ENCODE measurements at regions not wholly inside any gene's neighbourhood (a gene's known extent, or its start where the extent isn't known, plus 50 kb on each side); places are given as distances from the start of the nearest gene placed in this dataset.

GRCh38 chr1:82387012-82387366, 586.3 kb downstream of the ADGRL2 start:
- H3K36me3 ChIP-seq (ENCODE audit: insufficient read depth, low read length): no peaks in the 10 kb centered on the region
- H3K4me1 ChIP-seq (ENCODE audit: low read length): no peaks in the 10 kb centered on the region
- no peak overlapping the region for H3K4me3 ChIP-seq (ENCODE audit: low read length)
- no peaks in the 10 kb centered on the region; the same call in 1 of the 2 replicates for H3K9me2 ChIP-seq (replicated peaks; ENCODE audit: insufficient read depth, low read length)
- no peak overlapping the region for H2AFZ ChIP-seq (ENCODE audit: low read length)
- H3K27ac ChIP-seq (ENCODE audit: low read length): no peak overlapping the region
- peaks cover 15% of the 10 kb centered on the region for H3K9me3 ChIP-seq (ENCODE audit: low read length)
- DNase-seq: no peak
- H3K27me3 ChIP-seq (ENCODE audit: low read length): no peaks in the 10 kb centered on the region
- H3K4me2 ChIP-seq (ENCODE audit: low read depth, low read length, poor library complexity, severe bottlenecking): no peak overlapping the region
- H3K79me2 ChIP-seq (ENCODE audit: low read length): no peaks in the 10 kb centered on the region
- H4K20me1 ChIP-seq (ENCODE audit: insufficient read depth, low read depth, low read length): no peaks in the 10 kb centered on the region
- H3K9ac ChIP-seq (ENCODE audit: low read length): no peak overlapping the region

GRCh38 chr1:82386365-82387011, 585.8 kb downstream of the ADGRL2 start:
- no peak overlapping the region for H3K4me3 ChIP-seq (ENCODE audit: low read length)
- H3K36me3 ChIP-seq (ENCODE audit: insufficient read depth, low read length): no peaks in the 10 kb centered on the region
- no peak overlapping the region for H3K4me2 ChIP-seq (ENCODE audit: low read depth, low read length, poor library complexity, severe bottlenecking)
- H3K9me2 ChIP-seq (replicated peaks; ENCODE audit: insufficient read depth, low read length): no peaks in the 10 kb centered on the region
- no peaks in the 10 kb centered on the region for H3K27me3 ChIP-seq (ENCODE audit: low read length)
- no peak overlapping the region for H2AFZ ChIP-seq (ENCODE audit: low read length)
- H3K27ac ChIP-seq (ENCODE audit: low read length): no peak overlapping the region
- no peaks in the 10 kb centered on the region for H3K79me2 ChIP-seq (ENCODE audit: low read length)
- no peak overlapping the region for H3K9ac ChIP-seq (ENCODE audit: low read length)
- H3K4me1 ChIP-seq (ENCODE audit: low read length): no peaks in the 10 kb centered on the region
- no peaks in the 10 kb centered on the region for H4K20me1 ChIP-seq (ENCODE audit: insufficient read depth, low read depth, low read length)
- H3K9me3 ChIP-seq (ENCODE audit: low read length): peaks cover 15% of the 10 kb centered on the region
- no peak for DNase-seq

GRCh38 chr1:82384776-82385175, 584.0 kb downstream of the ADGRL2 start:
- H3K36me3 ChIP-seq (ENCODE audit: insufficient read depth, low read length): no peaks in the 10 kb centered on the region
- no peaks in the 10 kb centered on the region for H3K9me2 ChIP-seq (replicated peaks; ENCODE audit: insufficient read depth, low read length)
- no peaks in the 10 kb centered on the region for H3K4me1 ChIP-seq (ENCODE audit: low read length)
- no peak for DNase-seq
- peaks cover 15% of the 10 kb centered on the region for H3K9me3 ChIP-seq (ENCODE audit: low read length)
- H3K79me2 ChIP-seq (ENCODE audit: low read length): no peaks in the 10 kb centered on the region
- H4K20me1 ChIP-seq (ENCODE audit: insufficient read depth, low read depth, low read length): no peaks in the 10 kb centered on the region
- H2AFZ ChIP-seq (ENCODE audit: low read length): no peak overlapping the region
- no peak overlapping the region for H3K4me2 ChIP-seq (ENCODE audit: low read depth, low read length, poor library complexity, severe bottlenecking)
- H3K27me3 ChIP-seq (ENCODE audit: low read length): no peaks in the 10 kb centered on the region
- H3K4me3 ChIP-seq (ENCODE audit: low read length): no peak overlapping the region
- no peak overlapping the region for H3K9ac ChIP-seq (ENCODE audit: low read length)
- no peak overlapping the region for H3K27ac ChIP-seq (ENCODE audit: low read length)

GRCh38 chr1:82377201-82377884, 576.6 kb downstream of the ADGRL2 start:
- Histone ChIP-seq H3K27me3 (ENCODE audit: low read length) (no peaks in the 10 kb centered on the region), H3K27ac (ENCODE audit: low read length) (no peak overlapping the region), H3K36me3 (ENCODE audit: insufficient read depth, low read length) (no peaks in the 10 kb centered on the region), H3K9ac (ENCODE audit: low read length) (no peak overlapping the region), H3K4me2 (ENCODE audit: low read depth, low read length, poor library complexity, severe bottlenecking) (no peak overlapping the region), H3K79me2 (ENCODE audit: low read length) (no peaks in the 10 kb centered on the region), H3K4me1 (ENCODE audit: low read length) (no peaks in the 10 kb centered on the region), H4K20me1 (ENCODE audit: insufficient read depth, low read depth, low read length) (no peaks in the 10 kb centered on the region), H3K9me2 (replicated peaks; ENCODE audit: insufficient read depth, low read length) (no peaks in the 10 kb centered on the region), H3K9me3 (ENCODE audit: low read length) (peaks cover 12% of the 10 kb centered on the region), H2AFZ (ENCODE audit: low read length) (no peak overlapping the region), H3K4me3 (ENCODE audit: low read length) (no peak overlapping the region)
- DNase-seq: no peak

GRCh38 chr1:82373710-82374109, 573.0 kb downstream of the ADGRL2 start:
- H4K20me1 ChIP-seq (ENCODE audit: insufficient read depth, low read depth, low read length): no peaks in the 10 kb centered on the region
- H2AFZ ChIP-seq (ENCODE audit: low read length): no peak overlapping the region
- no peak overlapping the region for H3K4me3 ChIP-seq (ENCODE audit: low read length)
- H3K4me1 ChIP-seq (ENCODE audit: low read length): no peaks in the 10 kb centered on the region
- no peak for DNase-seq
- no peak overlapping the region for H3K9ac ChIP-seq (ENCODE audit: low read length)
- H3K27ac ChIP-seq (ENCODE audit: low read length): no peak overlapping the region
- H3K9me3 ChIP-seq (ENCODE audit: low read length): peaks cover 12% of the 10 kb centered on the region
- H3K36me3 ChIP-seq (ENCODE audit: insufficient read depth, low read length): no peaks in the 10 kb centered on the region
- no peaks in the 10 kb centered on the region for H3K27me3 ChIP-seq (ENCODE audit: low read length)
- no peaks in the 10 kb centered on the region for H3K9me2 ChIP-seq (replicated peaks; ENCODE audit: insufficient read depth, low read length)
- no peak overlapping the region for H3K4me2 ChIP-seq (ENCODE audit: low read depth, low read length, poor library complexity, severe bottlenecking)
- H3K79me2 ChIP-seq (ENCODE audit: low read length): no peaks in the 10 kb centered on the region

- DNase-seq: no peak
- Histone ChIP-seq H3K9me3 (ENCODE audit: low read length) (peaks cover 19% of the 10 kb centered on the region), H3K79me2 (ENCODE audit: low read length) (no peaks in the 10 kb centered on the region), H3K27me3 (ENCODE audit: low read length) (no peaks in the 10 kb centered on the region), H3K4me1 (ENCODE audit: low read length) (no peaks in the 10 kb centered on the region), H3K27ac (ENCODE audit: low read length) (no peak overlapping the region), H3K4me3 (ENCODE audit: low read length) (no peak overlapping the region), H3K9me2 (replicated peaks; ENCODE audit: insufficient read depth, low read length) (no peaks in the 10 kb centered on the region), H3K4me2 (ENCODE audit: low read depth, low read length, poor library complexity, severe bottlenecking) (no peak overlapping the region), H4K20me1 (ENCODE audit: insufficient read depth, low read depth, low read length) (no peaks in the 10 kb centered on the region), H3K9ac (ENCODE audit: low read length) (no peak overlapping the region), H2AFZ (ENCODE audit: low read length) (no peak overlapping the region), H3K36me3 (ENCODE audit: insufficient read depth, low read length) (no peaks in the 10 kb centered on the region)
Measured at GRCh38 chr1:82371844-82372498, 571.2 kb downstream of the ADGRL2 start.

- Histone ChIP-seq H3K4me1 (ENCODE audit: low read length) (no peaks in the 10 kb centered on the region), H3K27me3 (ENCODE audit: low read length) (no peaks in the 10 kb centered on the region), H3K79me2 (ENCODE audit: low read length) (no peaks in the 10 kb centered on the region), H3K9ac (ENCODE audit: low read length) (no peak overlapping the region), H3K9me2 (replicated peaks; ENCODE audit: insufficient read depth, low read length) (no peaks in the 10 kb centered on the region), H3K9me3 (ENCODE audit: low read length) (peaks cover 25% of the 10 kb centered on the region), H4K20me1 (ENCODE audit: insufficient read depth, low read depth, low read length) (no peaks in the 10 kb centered on the region), H3K4me2 (ENCODE audit: low read depth, low read length, poor library complexity, severe bottlenecking) (no peak overlapping the region), H3K27ac (ENCODE audit: low read length) (no peak overlapping the region), H3K4me3 (ENCODE audit: low read length) (no peak overlapping the region), H2AFZ (ENCODE audit: low read length) (no peak overlapping the region), H3K36me3 (ENCODE audit: insufficient read depth, low read length) (no peaks in the 10 kb centered on the region)
- DNase-seq: no peak
Measured at GRCh38 chr1:82367456-82367855, 566.7 kb downstream of the ADGRL2 start.

- no peak overlapping the region for H3K4me3 ChIP-seq (ENCODE audit: low read length)
- H3K9me3 ChIP-seq (ENCODE audit: low read length): peaks cover 26% of the 10 kb centered on the region
- H3K9ac ChIP-seq (ENCODE audit: low read length): no peak overlapping the region
- H3K79me2 ChIP-seq (ENCODE audit: low read length): no peaks in the 10 kb centered on the region
- no peaks in the 10 kb centered on the region for H4K20me1 ChIP-seq (ENCODE audit: insufficient read depth, low read depth, low read length)
- no peak overlapping the region for H3K4me2 ChIP-seq (ENCODE audit: low read depth, low read length, poor library complexity, severe bottlenecking)
- H3K4me1 ChIP-seq (ENCODE audit: low read length): no peaks in the 10 kb centered on the region
- H2AFZ ChIP-seq (ENCODE audit: low read length): no peak overlapping the region
- no peaks in the 10 kb centered on the region for H3K36me3 ChIP-seq (ENCODE audit: insufficient read depth, low read length)
- H3K27me3 ChIP-seq (ENCODE audit: low read length): no peaks in the 10 kb centered on the region
- no peaks in the 10 kb centered on the region for H3K9me2 ChIP-seq (replicated peaks; ENCODE audit: insufficient read depth, low read length)
- DNase-seq: no peak
- no peak overlapping the region for H3K27ac ChIP-seq (ENCODE audit: low read length)
Measured at GRCh38 chr1:82366689-82367088, 566.0 kb downstream of the ADGRL2 start.
